ENCODE measurements at regions not wholly inside any gene's neighbourhood (a gene's known extent, or its start where the extent isn't known, plus 50 kb on each side); places are given as distances from the start of the nearest gene placed in this dataset.

DNA sequence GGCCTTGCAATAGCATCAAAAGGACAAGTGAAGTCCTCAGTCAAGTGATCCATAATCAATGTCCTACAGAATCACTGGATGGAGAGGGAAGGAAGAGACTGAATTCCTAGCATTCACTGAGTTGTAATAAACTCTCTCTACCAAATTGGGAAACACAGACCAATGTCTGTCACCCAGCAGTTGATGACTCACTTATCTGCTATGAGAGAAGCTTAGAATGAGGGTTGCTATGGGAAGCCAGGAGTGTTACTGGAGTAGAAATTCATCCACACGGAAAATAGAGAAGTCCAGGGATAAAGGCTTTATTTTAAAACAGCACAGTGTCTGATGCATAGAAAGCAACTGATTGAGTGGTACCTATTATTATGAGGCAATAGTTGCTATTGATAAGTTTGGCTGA is 407.4 kb downstream of the BRINP1 start:
- intact Hi-C loops (cut with DNase I) = no loop called here
- no peak overlapping the region for H3K9ac ChIP-seq (ENCODE audit: low read length in 3 of 3)
- H3K27me3 ChIP-seq (ENCODE audit: control insufficient read depth, insufficient read depth, low read length) = no peaks in the 10 kb centered on the region
- H3K4me3 ChIP-seq (ENCODE audit: low read length in 3 of 3) = no peak overlapping the region
- no peak for FAIRE-seq
- H3K9me3 ChIP-seq (ENCODE audit: control insufficient read depth in 2 of 3, insufficient read depth in 1 of 3, low read length in 3 of 3) = no peaks in the 10 kb centered on the region
- no peak for DNase-seq
- TF ChIP-seq, protein P1, sequence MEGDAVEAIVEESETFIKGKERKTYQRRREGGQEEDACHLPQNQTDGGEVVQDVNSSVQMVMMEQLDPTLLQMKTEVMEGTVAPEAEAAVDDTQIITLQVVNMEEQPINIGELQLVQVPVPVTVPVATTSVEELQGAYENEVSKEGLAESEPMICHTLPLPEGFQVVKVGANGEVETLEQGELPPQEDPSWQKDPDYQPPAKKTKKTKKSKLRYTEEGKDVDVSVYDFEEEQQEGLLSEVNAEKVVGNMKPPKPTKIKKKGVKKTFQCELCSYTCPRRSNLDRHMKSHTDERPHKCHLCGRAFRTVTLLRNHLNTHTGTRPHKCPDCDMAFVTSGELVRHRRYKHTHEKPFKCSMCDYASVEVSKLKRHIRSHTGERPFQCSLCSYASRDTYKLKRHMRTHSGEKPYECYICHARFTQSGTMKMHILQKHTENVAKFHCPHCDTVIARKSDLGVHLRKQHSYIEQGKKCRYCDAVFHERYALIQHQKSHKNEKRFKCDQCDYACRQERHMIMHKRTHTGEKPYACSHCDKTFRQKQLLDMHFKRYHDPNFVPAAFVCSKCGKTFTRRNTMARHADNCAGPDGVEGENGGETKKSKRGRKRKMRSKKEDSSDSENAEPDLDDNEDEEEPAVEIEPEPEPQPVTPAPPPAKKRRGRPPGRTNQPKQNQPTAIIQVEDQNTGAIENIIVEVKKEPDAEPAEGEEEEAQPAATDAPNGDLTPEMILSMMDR (IDR thresholded peaks at IDR 0.05; ENCODE audit: borderline replicate concordance, extremely low read depth, insufficient read depth) = no peak
- no peaks in the 10 kb centered on the region for H3K36me3 ChIP-seq (ENCODE audit: control insufficient read depth in 2 of 3, insufficient read depth in 3 of 3, low read length in 3 of 3)
- no peak overlapping the region for H3K27ac ChIP-seq (ENCODE audit: low read depth in 2 of 2, low read length in 2 of 2)
- no peaks in the 10 kb centered on the region for H3K4me1 ChIP-seq (ENCODE audit: control insufficient read depth in 2 of 3, insufficient read depth in 2 of 3, low read depth in 1 of 3, low read length in 3 of 3)

GRCh38 chr9:118962426-118962825 is 406.8 kb downstream of the BRINP1 start:
- H3K9ac ChIP-seq (ENCODE audit: low read length in 3 of 3) = no peak overlapping the region
- intact Hi-C loops (cut with DNase I) = no loop called here
- H3K27me3 ChIP-seq (ENCODE audit: control insufficient read depth, insufficient read depth, low read length) = no peaks in the 10 kb centered on the region
- H3K36me3 ChIP-seq (ENCODE audit: control insufficient read depth in 2 of 3, insufficient read depth in 3 of 3, low read length in 3 of 3) = no peaks in the 10 kb centered on the region
- no peak overlapping the region for H3K27ac ChIP-seq (ENCODE audit: low read depth in 2 of 2, low read length in 2 of 2)
- no peaks in the 10 kb centered on the region for H3K4me1 ChIP-seq (ENCODE audit: control insufficient read depth in 2 of 3, insufficient read depth in 2 of 3, low read depth in 1 of 3, low read length in 3 of 3)
- no peak overlapping the region for H3K4me3 ChIP-seq (ENCODE audit: low read length in 3 of 3)
- no peak for FAIRE-seq
- peak in 1 of 5 donors; percentile 25 for DNase-seq
- TF ChIP-seq, protein P1 (IDR thresholded peaks at IDR 0.05; ENCODE audit: borderline replicate concordance, extremely low read depth, insufficient read depth) = no peak
- H3K9me3 ChIP-seq (ENCODE audit: control insufficient read depth in 2 of 3, insufficient read depth in 1 of 3, low read length in 3 of 3) = no peaks in the 10 kb centered on the region

GRCh38 chr9:118963674-118964073 is 405.6 kb downstream of the BRINP1 start:
- FAIRE-seq (no peak), DNase-seq (no peak)
- no peak overlapping the region for H3K4me3 ChIP-seq (ENCODE audit: low read length in 3 of 3)
- no peak overlapping the region for H3K9ac ChIP-seq (ENCODE audit: low read length in 3 of 3)
- intact Hi-C loops (cut with DNase I) = no loop called here
- no peaks in the 10 kb centered on the region for H3K9me3 ChIP-seq (ENCODE audit: control insufficient read depth in 2 of 3, insufficient read depth in 1 of 3, low read length in 3 of 3)
- TF ChIP-seq, protein P1 (IDR thresholded peaks at IDR 0.05; ENCODE audit: borderline replicate concordance, extremely low read depth, insufficient read depth) = no peak
- H3K36me3 ChIP-seq (ENCODE audit: control insufficient read depth in 2 of 3, insufficient read depth in 3 of 3, low read length in 3 of 3) = no peaks in the 10 kb centered on the region
- H3K4me1 ChIP-seq (ENCODE audit: control insufficient read depth in 2 of 3, insufficient read depth in 2 of 3, low read depth in 1 of 3, low read length in 3 of 3) = no peaks in the 10 kb centered on the region
- no peaks in the 10 kb centered on the region for H3K27me3 ChIP-seq (ENCODE audit: control insufficient read depth, insufficient read depth, low read length)
- no peak overlapping the region for H3K27ac ChIP-seq (ENCODE audit: low read depth in 2 of 2, low read length in 2 of 2)

DNA sequence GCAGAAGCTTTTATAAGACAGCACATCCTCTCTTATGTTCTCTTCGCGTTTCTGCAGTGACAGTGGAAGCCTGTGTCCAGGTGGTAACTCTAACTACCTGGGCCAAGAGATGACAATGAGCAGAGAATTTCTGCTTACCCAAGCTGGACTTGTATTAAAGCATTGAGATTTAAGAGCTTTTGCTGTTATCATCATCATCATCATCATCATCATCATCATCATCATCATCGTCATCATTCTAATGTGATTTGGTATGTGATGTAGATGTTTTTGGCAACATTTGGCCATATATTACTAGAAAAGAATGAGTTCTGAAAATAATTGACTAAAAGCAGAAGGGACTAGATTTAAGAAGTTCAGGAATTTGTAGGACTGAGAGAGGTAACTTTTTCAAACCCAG is 401.3 kb downstream of the BRINP1 start:
- intact Hi-C loops (cut with DNase I) = no loop called here
- TF ChIP-seq, protein P1 (IDR thresholded peaks at IDR 0.05; ENCODE audit: borderline replicate concordance, extremely low read depth, insufficient read depth) = no peak
- H3K9me3 ChIP-seq (ENCODE audit: control insufficient read depth in 2 of 3, insufficient read depth in 1 of 3, low read length in 3 of 3) = no peaks in the 10 kb centered on the region
- H3K9ac ChIP-seq (ENCODE audit: low read length in 3 of 3) = no peak overlapping the region
- no peaks in the 10 kb centered on the region for H3K36me3 ChIP-seq (ENCODE audit: control insufficient read depth in 2 of 3, insufficient read depth in 3 of 3, low read length in 3 of 3)
- DNase-seq = no peak
- H3K27me3 ChIP-seq (ENCODE audit: control insufficient read depth, insufficient read depth, low read length) = no peaks in the 10 kb centered on the region
- H3K4me1 ChIP-seq (ENCODE audit: control insufficient read depth in 2 of 3, insufficient read depth in 2 of 3, low read depth in 1 of 3, low read length in 3 of 3) = no peaks in the 10 kb centered on the region
- H3K27ac ChIP-seq (ENCODE audit: low read depth in 2 of 2, low read length in 2 of 2) = no peak overlapping the region
- no peak for FAIRE-seq
- no peak overlapping the region for H3K4me3 ChIP-seq (ENCODE audit: low read length in 3 of 3)
